PC-3 (cell line): ENCODE measurements at regions not wholly inside any gene's neighbourhood (a gene's known extent, or its start where the extent isn't known, plus 50 kb on each side); places are given as distances from the start of the nearest gene placed in this dataset.

Source experiments
- ATAC-seq: fragments of 200-7000 bp; cut with Tn5 transposase; 2 replicates; pipeline ENCODE4 v1.9.1; 2020; ENCODE audit warnings: mild to moderate bottlenecking, moderate library complexity
- BruUV-seq: library from RNA; stranded (reverse); fragments of 400-500 nt; replicated peaks from 2 replicates; lab custom pipeline; 2021; lab: Mats Ljungman, UMichigan
- CTCF ChIA-PET: fragments of 300-600 bp; sonication (Branson Sonifier 250); formaldehyde crosslinking; loops from one replicate; lab custom pipeline; 2022; ENCODE audit warnings: antibody characterized with exemption; lab: Charles Lee
- POLR2A ChIA-PET: fragments of 300-600 bp; sonication (Branson Sonifier 250); formaldehyde crosslinking; loops from one replicate; lab custom pipeline; 2022; ENCODE audit warnings: antibody characterized with exemption; ENCODE audit not compliant: unreplicated experiment; lab: Charles Lee
- DNase-seq: peaks from one replicate; pipeline ENCODE4 v3.0.0-alpha.2; 2015
- H2AFZ ChIP-seq: fragments of 300-600 bp; sonication (generic); 2 replicates; pipeline ENCODE4 v1.6.0; 2016; ENCODE audit warnings: antibody characterized with exemption, low read length
- H3F3A ChIP-seq: fragments of 300-600 bp; sonication (generic); one replicate; pipeline ENCODE4 v1.6.0; 2017; ENCODE audit warnings: antibody characterized with exemption, low read length, control low read depth, mild to moderate bottlenecking; ENCODE audit not compliant: unreplicated experiment
- H3K27ac ChIP-seq: fragments of 300-600 bp; sonication (generic); 2 replicates; pipeline ENCODE4 v1.5.1; 2016; ENCODE audit warnings: mild to moderate bottlenecking, low read length
- H3K27me3 ChIP-seq: fragments of 300-600 bp; sonication (generic); 2 replicates; pipeline ENCODE4 v1.6.1; 2016; ENCODE audit warnings: low read length, mixed read lengths
- H3K36me3 ChIP-seq: fragments of 300-600 bp; sonication (generic); 2 replicates; pipeline ENCODE4 v1.6.1; 2016; ENCODE audit warnings: low read depth, mixed run types, low read length, mixed read lengths
- H3K4me1 ChIP-seq: fragments of 300-600 bp; sonication (generic); 2 replicates; pipeline ENCODE4 v1.5.1; 2016; ENCODE audit warnings: low read length; ENCODE audit not compliant: insufficient read depth
- H3K4me2 ChIP-seq: fragments of 300-600 bp; sonication (generic); 2 replicates; pipeline ENCODE4 v1.6.0; 2016; ENCODE audit warnings: low read length
- H3K4me3 ChIP-seq: fragments of 300-600 bp; sonication (generic); 2 replicates; pipeline ENCODE4 v1.5.1; 2016; ENCODE audit warnings: mild to moderate bottlenecking, low read length, mixed read lengths
- H3K79me2 ChIP-seq: fragments of 300-600 bp; sonication (generic); 2 replicates; pipeline ENCODE4 v1.6.1; 2017; ENCODE audit warnings: low read length, mixed read lengths
- H3K9ac ChIP-seq: fragments of 300-600 bp; sonication (generic); 2 replicates; pipeline ENCODE4 v1.6.0; 2016; ENCODE audit warnings: mild to moderate bottlenecking, low read length
- H3K9me2 ChIP-seq: fragments of 300-600 bp; sonication (generic); replicated peaks from 2 replicates; pipeline ENCODE4 v1.6.1; 2016; ENCODE audit warnings: mixed run types, low read length, mixed read lengths
- H3K9me3 ChIP-seq: fragments of 300-600 bp; sonication (generic); 2 replicates; pipeline ENCODE4 v1.6.1; 2016; ENCODE audit warnings: low read length, mixed read lengths
- H4K20me1 ChIP-seq: fragments of 300-600 bp; sonication (generic); 2 replicates; pipeline ENCODE4 v1.6.1; 2016; ENCODE audit warnings: low read length, mixed read lengths
- CTCF ChIP-seq: fragments of 300-600 bp; sonication (generic); conservative IDR thresholded peaks from 2 replicates; pipeline ENCODE4 v1.5.1; 2017; ENCODE audit warnings: antibody characterized with exemption, low read depth, mild to moderate bottlenecking, low read length
- EZH2 ChIP-seq: fragments of 300-600 bp; sonication (generic); IDR thresholded peaks from one replicate; pipeline ENCODE4 v1.6.1; 2017; ENCODE audit warnings: antibody characterized with exemption, mild to moderate bottlenecking, low read length; ENCODE audit not compliant: unreplicated experiment
- EZH2phosphoT487 ChIP-seq: fragments of 300-600 bp; sonication (generic); IDR thresholded peaks from 2 replicates; pipeline ENCODE4 v1.6.1; 2018; ENCODE audit warnings: mild to moderate bottlenecking, antibody characterized with exemption, low read length, borderline replicate concordance
- intact Hi-C: fragments of 100-400 bp; cut with micrococcal nuclease; formaldehyde crosslinking; loops from 2 replicates; pipeline ENCODE4 v1.9.0; 2023

GRCh38 chr11:27592098-27592780, 85.7 kb upstream of the LIN7C start:
- TF ChIP-seq CTCF (no peak), EZH2phosphoT487 (no peak), EZH2 (no peak)
- no peaks in the 10 kb centered on the region for H4K20me1 ChIP-seq
- DNase-seq, result no peak
- POLR2A ChIA-PET, result no interaction called here
- no peaks in the 10 kb centered on the region for H3K9me2 ChIP-seq
- no peak overlapping the region for H3K27ac ChIP-seq
- no peaks in the 10 kb centered on the region for H3F3A ChIP-seq
- CTCF ChIA-PET, result no interaction called here
- no peak for ATAC-seq
- no peaks in the 10 kb centered on the region for H3K9me3 ChIP-seq
- no peaks in the 10 kb centered on the region for H3K79me2 ChIP-seq
- no peak overlapping the region for H3K4me3 ChIP-seq
- H2AFZ ChIP-seq, result no peak overlapping the region
- no peaks in the 10 kb centered on the region for H3K36me3 ChIP-seq
- H3K27me3 ChIP-seq, result no peaks in the 10 kb centered on the region
- no peak overlapping the region for H3K4me2 ChIP-seq
- intact Hi-C loops, result no loop called here
- BruUV-seq, result no TSS peak
- no peaks in the 10 kb centered on the region for H3K4me1 ChIP-seq
- H3K9ac ChIP-seq, result no peak overlapping the region

GRCh38 chr11:27582621-27583020, 76.1 kb upstream of the LIN7C start:
- no peaks in the 10 kb centered on the region for H3K4me1 ChIP-seq
- ChIA-PET POLR2A (no interaction called here), CTCF (no interaction called here)
- H3K27me3 ChIP-seq, result no peaks in the 10 kb centered on the region
- H3K9me2 ChIP-seq, result no peaks in the 10 kb centered on the region
- ATAC-seq, result no peak
- no peak for TF ChIP-seq CTCF
- no TSS peak for BruUV-seq
- no peak overlapping the region for H3K27ac ChIP-seq
- DNase-seq, result no peak
- no peaks in the 10 kb centered on the region for H4K20me1 ChIP-seq
- intact Hi-C loops, result no loop called here
- no peak overlapping the region for H3K9ac ChIP-seq
- no peaks in the 10 kb centered on the region for H3K79me2 ChIP-seq
- no peaks in the 10 kb centered on the region for H3K9me3 ChIP-seq
- no peak overlapping the region for H3K4me2 ChIP-seq
- H3K4me3 ChIP-seq, result no peak overlapping the region
- H2AFZ ChIP-seq, result no peak overlapping the region
- no peaks in the 10 kb centered on the region for H3K36me3 ChIP-seq
- H3F3A ChIP-seq, result no peaks in the 10 kb centered on the region

GRCh38 chr11:27574342-27574741, 67.8 kb upstream of the LIN7C start:
- ChIA-PET POLR2A (no interaction called here), CTCF (no interaction called here)
- Histone ChIP-seq H3K9ac (no peak overlapping the region), H3K9me2 (no peaks in the 10 kb centered on the region), H2AFZ (no peak overlapping the region), H3K27ac (no peak overlapping the region), H3K4me1 (no peaks in the 10 kb centered on the region), H3K9me3 (no peaks in the 10 kb centered on the region), H3F3A (no peaks in the 10 kb centered on the region), H3K79me2 (no peaks in the 10 kb centered on the region), H3K4me2 (no peak overlapping the region), H3K27me3 (no peaks in the 10 kb centered on the region), H4K20me1 (no peaks in the 10 kb centered on the region), H3K36me3 (no peaks in the 10 kb centered on the region), H3K4me3 (no peak overlapping the region)
- ATAC-seq (no peak), DNase-seq (no peak)
- no TSS peak for BruUV-seq
- TF ChIP-seq CTCF (no peak), EZH2phosphoT487 (no peak), EZH2 (no peak)
- intact Hi-C loops, result no loop called here
